NT2/D1 (cell line): ENCODE measurements at regions not wholly inside any gene's neighbourhood (a gene's known extent, or its start where the extent isn't known, plus 50 kb on each side); places are given as distances from the start of the nearest gene placed in this dataset.

Experiments used
- SUZ12 ChIP-seq: IDR thresholded peaks from 2 replicates; pipeline ENCODE4 v1.6.1; 2011; ENCODE audit not compliant: insufficient read length, insufficient read depth; ENCODE audit errors: extremely low read depth
- YY1 ChIP-seq: IDR thresholded peaks from 2 replicates; pipeline ENCODE4 v1.6.1; 2011; ENCODE audit not compliant: insufficient read length, insufficient read depth
- ZNF274 ChIP-seq: IDR thresholded peaks from 2 replicates; pipeline ENCODE4 v1.6.1; 2011; ENCODE audit warnings: mild to moderate bottlenecking, low read depth, low read length

- TF ChIP-seq ZNF274: no peak
- TF ChIP-seq SUZ12: no peak
- no peak for TF ChIP-seq YY1
These were observed 270.7 kb upstream of the TRPC7 start for GRCh38 chr5:136636001-136636400.
